ENCODE measurements at regions not wholly inside any gene's neighbourhood (a gene's known extent, or its start where the extent isn't known, plus 50 kb on each side); places are given as distances from the start of the nearest gene placed in this dataset.

GRCh38 chr9:88814577-88814976 lies 176.7 kb upstream of the S1PR3 start:
- DNase-seq (ENCODE audit: low read depth), result no peak
- no peak for TF ChIP-seq CTCF (IDR thresholded peaks at IDR 0.05; ENCODE audit: insufficient read depth, low read length, poor library complexity, severe bottlenecking)
- Histone ChIP-seq H3K27me3 (ENCODE audit: control insufficient read depth, insufficient read depth, low read length) (no peaks in the 10 kb centered on the region), H3K4me3 (ENCODE audit: low read depth, low read length) (no peak overlapping the region), H3K36me3 (ENCODE audit: control insufficient read depth, insufficient read depth, low read length) (no peaks in the 10 kb centered on the region)

- no peaks in the 10 kb centered on the region for H3K36me3 ChIP-seq (ENCODE audit: control insufficient read depth, insufficient read depth, low read length)
- no peak overlapping the region for H3K4me3 ChIP-seq (ENCODE audit: low read depth, low read length)
- TF ChIP-seq CTCF (IDR thresholded peaks at IDR 0.05; ENCODE audit: insufficient read depth, low read length, poor library complexity, severe bottlenecking), result no peak
- H3K27me3 ChIP-seq (ENCODE audit: control insufficient read depth, insufficient read depth, low read length), result no peaks in the 10 kb centered on the region
- no peak for DNase-seq (ENCODE audit: low read depth)
These were observed 175.1 kb upstream of the S1PR3 start for GRCh38 chr9:88816141-88816540.

- Histone ChIP-seq H3K4me3 (ENCODE audit: low read depth, low read length) (no peak overlapping the region), H3K27me3 (ENCODE audit: control insufficient read depth, insufficient read depth, low read length) (no peaks in the 10 kb centered on the region), H3K36me3 (ENCODE audit: control insufficient read depth, insufficient read depth, low read length) (no peaks in the 10 kb centered on the region)
- TF ChIP-seq CTCF (IDR thresholded peaks at IDR 0.05; ENCODE audit: insufficient read depth, low read length, poor library complexity, severe bottlenecking), result no peak
- no peak for DNase-seq (ENCODE audit: low read depth)
These were observed 174.7 kb upstream of the S1PR3 start for GRCh38 chr9:88816591-88816990.

- no peak overlapping the region for H3K4me3 ChIP-seq (ENCODE audit: low read depth, low read length)
- TF ChIP-seq CTCF (IDR thresholded peaks at IDR 0.05; ENCODE audit: insufficient read depth, low read length, poor library complexity, severe bottlenecking), result no peak
- no peak for DNase-seq (ENCODE audit: low read depth)
- H3K27me3 ChIP-seq (ENCODE audit: control insufficient read depth, insufficient read depth, low read length), result no peaks in the 10 kb centered on the region
- H3K36me3 ChIP-seq (ENCODE audit: control insufficient read depth, insufficient read depth, low read length), result no peaks in the 10 kb centered on the region
These were observed 173.6 kb upstream of the S1PR3 start for GRCh38 chr9:88817628-88818027.

- no peaks in the 10 kb centered on the region for H3K27me3 ChIP-seq (ENCODE audit: control insufficient read depth, insufficient read depth, low read length)
- no peaks in the 10 kb centered on the region for H3K36me3 ChIP-seq (ENCODE audit: control insufficient read depth, insufficient read depth, low read length)
- H3K4me3 ChIP-seq (ENCODE audit: low read depth, low read length), result no peak overlapping the region
- TF ChIP-seq CTCF (IDR thresholded peaks at IDR 0.05; ENCODE audit: insufficient read depth, low read length, poor library complexity, severe bottlenecking), result no peak
- no peak for DNase-seq (ENCODE audit: low read depth)
These were observed 172.6 kb upstream of the S1PR3 start for GRCh38 chr9:88818495-88819201.

GRCh38 chr9:88819476-88819875 lies 171.8 kb upstream of the S1PR3 start:
- no peak for DNase-seq (ENCODE audit: low read depth)
- Histone ChIP-seq H3K4me3 (ENCODE audit: low read depth, low read length) (no peak overlapping the region), H3K27me3 (ENCODE audit: control insufficient read depth, insufficient read depth, low read length) (no peaks in the 10 kb centered on the region), H3K36me3 (ENCODE audit: control insufficient read depth, insufficient read depth, low read length) (no peaks in the 10 kb centered on the region)
- TF ChIP-seq CTCF (IDR thresholded peaks at IDR 0.05; ENCODE audit: insufficient read depth, low read length, poor library complexity, severe bottlenecking), result no peak
